AG10803 (cell line): ENCODE measurements at regions not wholly inside any gene's neighbourhood (a gene's known extent, or its start where the extent isn't known, plus 50 kb on each side); places are given as distances from the start of the nearest gene placed in this dataset.
"Not testable (repeated sequence)": the region's sequence is repeated elsewhere in the genome, so short reads cannot be mapped to it uniquely, and the experiment has no call there.

Experiments
- DNase-seq: peaks from one replicate; pipeline ENCODE4 v3.0.0; 2010; ENCODE audit warnings: low read depth
- H3K4me3 ChIP-seq: 2 replicates; pipeline ENCODE4 v1.5.1; 2011; ENCODE audit warnings: mild to moderate bottlenecking, low read length, control low read depth
- TF ChIP-seq, protein P1 (sequence below): conservative IDR thresholded peaks from 2 replicates; pipeline ENCODE4 v1.5.1; 2011; ENCODE audit warnings: mild to moderate bottlenecking, low read length, control low read depth, inconsistent platforms

- TF ChIP-seq, protein P1, sequence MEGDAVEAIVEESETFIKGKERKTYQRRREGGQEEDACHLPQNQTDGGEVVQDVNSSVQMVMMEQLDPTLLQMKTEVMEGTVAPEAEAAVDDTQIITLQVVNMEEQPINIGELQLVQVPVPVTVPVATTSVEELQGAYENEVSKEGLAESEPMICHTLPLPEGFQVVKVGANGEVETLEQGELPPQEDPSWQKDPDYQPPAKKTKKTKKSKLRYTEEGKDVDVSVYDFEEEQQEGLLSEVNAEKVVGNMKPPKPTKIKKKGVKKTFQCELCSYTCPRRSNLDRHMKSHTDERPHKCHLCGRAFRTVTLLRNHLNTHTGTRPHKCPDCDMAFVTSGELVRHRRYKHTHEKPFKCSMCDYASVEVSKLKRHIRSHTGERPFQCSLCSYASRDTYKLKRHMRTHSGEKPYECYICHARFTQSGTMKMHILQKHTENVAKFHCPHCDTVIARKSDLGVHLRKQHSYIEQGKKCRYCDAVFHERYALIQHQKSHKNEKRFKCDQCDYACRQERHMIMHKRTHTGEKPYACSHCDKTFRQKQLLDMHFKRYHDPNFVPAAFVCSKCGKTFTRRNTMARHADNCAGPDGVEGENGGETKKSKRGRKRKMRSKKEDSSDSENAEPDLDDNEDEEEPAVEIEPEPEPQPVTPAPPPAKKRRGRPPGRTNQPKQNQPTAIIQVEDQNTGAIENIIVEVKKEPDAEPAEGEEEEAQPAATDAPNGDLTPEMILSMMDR = no peak
- peak; percentile 35 for DNase-seq
- H3K4me3 ChIP-seq = no peak overlapping the region
Measured at GRCh38 chr6:3961581-3962215, 112.5 kb downstream of the FAM50B start.

- TF ChIP-seq, protein P1 = no peak
- no peak for DNase-seq
Measured at GRCh38 chr6:3962291-3963280, 113.4 kb downstream of the FAM50B start.

GRCh38 chr6:3963426-3963825, 114.3 kb downstream of the FAM50B start:
- no peak overlapping the region for H3K4me3 ChIP-seq
- DNase-seq = no peak
- TF ChIP-seq, protein P1 = no peak

More at GRCh38 chr6:3962291-3963280, 113.4 kb downstream of the FAM50B start:
- no peak overlapping the region for H3K4me3 ChIP-seq

DNA sequence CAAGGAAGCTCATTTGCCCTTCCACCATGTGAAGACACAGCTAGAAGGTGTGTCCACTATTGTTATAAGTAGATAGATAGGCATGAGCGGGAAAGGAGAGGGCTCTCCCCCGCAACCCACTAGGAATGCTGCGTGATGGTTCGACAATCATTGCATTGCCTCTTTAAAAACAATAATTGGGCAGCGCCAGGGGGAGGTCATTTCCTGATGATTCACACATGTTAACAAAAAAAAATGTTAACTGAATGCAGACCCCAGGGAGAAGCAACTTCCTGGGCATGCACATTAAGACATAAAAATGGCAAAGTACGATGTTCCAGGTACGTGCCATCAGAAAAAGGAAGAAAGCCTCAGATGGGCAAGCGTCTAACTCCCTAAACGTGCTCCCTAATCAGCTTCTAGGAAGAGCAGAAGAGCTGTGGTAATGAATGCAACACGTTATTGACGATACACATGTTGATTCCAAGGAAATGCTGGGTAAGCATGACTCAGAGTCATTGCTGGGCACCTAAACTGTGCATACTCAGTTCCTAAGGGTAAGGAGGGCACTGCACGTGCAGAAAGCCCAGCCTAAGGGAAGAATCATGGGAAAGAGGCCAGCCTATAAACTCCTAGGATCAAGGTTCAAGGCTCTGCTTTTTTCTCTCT, 113.7 kb downstream of the FAM217A start:
- no peak overlapping the region for H3K4me3 ChIP-seq
- peak; percentile 51 for DNase-seq
- TF ChIP-seq, protein P1 = no peak

- no peak for DNase-seq
- TF ChIP-seq, protein P1 = no peak
- no peak overlapping the region for H3K4me3 ChIP-seq
Measured at GRCh38 chr6:3966426-3966825, 112.5 kb downstream of the FAM217A start.

GRCh38 chr6:3970097-3970496, 108.8 kb downstream of the FAM217A start:
- TF ChIP-seq, protein P1 = no peak
- no peak overlapping the region for H3K4me3 ChIP-seq

DNA sequence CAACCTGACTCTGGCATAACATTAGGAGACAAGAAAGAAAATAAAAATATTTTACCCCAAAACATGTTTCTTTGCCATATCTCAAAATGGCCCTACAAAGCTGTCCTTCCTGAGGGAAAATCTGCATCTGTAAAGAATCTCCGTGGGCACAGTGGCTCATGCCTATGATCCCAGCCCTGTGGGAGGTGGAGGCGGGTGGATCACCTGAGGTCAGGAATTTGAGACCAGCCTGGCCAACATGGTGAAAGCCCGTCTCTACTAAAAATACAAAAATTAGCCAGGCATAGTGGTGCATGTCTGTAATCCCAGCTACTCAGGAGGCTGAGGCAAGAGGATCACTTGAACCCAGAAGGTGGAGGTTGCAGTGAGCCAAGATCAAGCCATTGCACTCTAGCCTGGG, 105.8 kb downstream of the FAM217A start:
- not testable (repeated sequence) for DNase-seq, H3K4me3 ChIP-seq

More at GRCh38 chr6:3970097-3970496, 108.8 kb downstream of the FAM217A start:
- no peak for DNase-seq
